Osteocyte (in vitro differentiated cells): ENCODE measurements at regions not wholly inside any gene's neighbourhood (a gene's known extent, or its start where the extent isn't known, plus 50 kb on each side); places are given as distances from the start of the nearest gene placed in this dataset.

Source experiments
- DNase-seq: peaks from one replicate; pipeline ENCODE4 v3.0.0; 2021; ENCODE audit warnings: mixed read lengths; ENCODE audit not compliant: unreplicated experiment; ENCODE audit errors: extremely low spot score
- H3K27ac Mint-ChIP-seq: one replicate; pipeline ENCODE4 v1.8.0; 2021; ENCODE audit warnings: mild to moderate bottlenecking, mixed read lengths; ENCODE audit not compliant: unreplicated experiment
- H3K27me3 Mint-ChIP-seq: one replicate; pipeline ENCODE4 v1.8.0; 2021; ENCODE audit warnings: mixed read lengths; ENCODE audit not compliant: unreplicated experiment
- H3K36me3 Mint-ChIP-seq: one replicate; pipeline ENCODE4 v1.8.0; 2021; ENCODE audit warnings: mixed read lengths; ENCODE audit not compliant: unreplicated experiment
- H3K4me1 Mint-ChIP-seq: one replicate; pipeline ENCODE4 v1.8.0; 2021; ENCODE audit warnings: mixed read lengths; ENCODE audit not compliant: unreplicated experiment
- H3K4me3 Mint-ChIP-seq: one replicate; pipeline ENCODE4 v1.8.0; 2021; ENCODE audit warnings: mild to moderate bottlenecking, moderate library complexity, mixed read lengths; ENCODE audit not compliant: unreplicated experiment
- H3K9me3 Mint-ChIP-seq: one replicate; pipeline ENCODE4 v1.8.0; 2021; ENCODE audit warnings: mixed read lengths; ENCODE audit not compliant: unreplicated experiment
- TF ChIP-seq, protein P1 (sequence below): fragments of 200-600 bp; sonication (generic); IDR thresholded peaks from 2 replicates; pipeline ENCODE4 v1.5.0; 2021; ENCODE audit warnings: antibody characterized with exemption, mild to moderate bottlenecking, moderate library complexity

DNA sequence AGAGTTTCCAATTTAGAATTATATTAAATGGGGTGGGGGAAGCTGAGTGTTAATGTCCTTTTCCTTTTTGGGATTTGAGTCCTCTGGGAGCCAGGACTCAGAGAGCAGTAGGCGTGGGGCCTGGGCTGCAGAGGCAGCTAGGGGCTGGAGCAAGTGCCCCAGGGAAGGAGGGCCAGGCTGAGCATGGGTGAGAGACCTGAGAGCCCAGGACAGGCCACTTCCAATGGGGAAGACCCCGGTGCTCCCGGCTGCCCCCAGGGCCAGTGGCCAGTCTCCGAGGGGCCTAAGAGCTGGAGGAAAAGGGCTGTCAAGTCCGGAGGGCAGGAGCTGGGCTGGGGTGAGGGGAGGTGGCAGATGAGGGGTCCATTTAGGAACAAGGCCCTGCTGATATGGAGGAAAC is 371.5 kb downstream of the ZNF536 start:
- DNase-seq = peak; percentile 81
- H3K27me3 Mint-ChIP-seq = no peaks in the 10 kb centered on the region
- H3K4me1 Mint-ChIP-seq = no peaks in the 10 kb centered on the region
- H3K27ac Mint-ChIP-seq = no peak overlapping the region
- TF ChIP-seq, protein P1, sequence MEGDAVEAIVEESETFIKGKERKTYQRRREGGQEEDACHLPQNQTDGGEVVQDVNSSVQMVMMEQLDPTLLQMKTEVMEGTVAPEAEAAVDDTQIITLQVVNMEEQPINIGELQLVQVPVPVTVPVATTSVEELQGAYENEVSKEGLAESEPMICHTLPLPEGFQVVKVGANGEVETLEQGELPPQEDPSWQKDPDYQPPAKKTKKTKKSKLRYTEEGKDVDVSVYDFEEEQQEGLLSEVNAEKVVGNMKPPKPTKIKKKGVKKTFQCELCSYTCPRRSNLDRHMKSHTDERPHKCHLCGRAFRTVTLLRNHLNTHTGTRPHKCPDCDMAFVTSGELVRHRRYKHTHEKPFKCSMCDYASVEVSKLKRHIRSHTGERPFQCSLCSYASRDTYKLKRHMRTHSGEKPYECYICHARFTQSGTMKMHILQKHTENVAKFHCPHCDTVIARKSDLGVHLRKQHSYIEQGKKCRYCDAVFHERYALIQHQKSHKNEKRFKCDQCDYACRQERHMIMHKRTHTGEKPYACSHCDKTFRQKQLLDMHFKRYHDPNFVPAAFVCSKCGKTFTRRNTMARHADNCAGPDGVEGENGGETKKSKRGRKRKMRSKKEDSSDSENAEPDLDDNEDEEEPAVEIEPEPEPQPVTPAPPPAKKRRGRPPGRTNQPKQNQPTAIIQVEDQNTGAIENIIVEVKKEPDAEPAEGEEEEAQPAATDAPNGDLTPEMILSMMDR = no peak
- peaks cover 22% of the 10 kb centered on the region for H3K9me3 Mint-ChIP-seq
- H3K4me3 Mint-ChIP-seq = no peak overlapping the region
- H3K36me3 Mint-ChIP-seq = no peaks in the 10 kb centered on the region

DNA sequence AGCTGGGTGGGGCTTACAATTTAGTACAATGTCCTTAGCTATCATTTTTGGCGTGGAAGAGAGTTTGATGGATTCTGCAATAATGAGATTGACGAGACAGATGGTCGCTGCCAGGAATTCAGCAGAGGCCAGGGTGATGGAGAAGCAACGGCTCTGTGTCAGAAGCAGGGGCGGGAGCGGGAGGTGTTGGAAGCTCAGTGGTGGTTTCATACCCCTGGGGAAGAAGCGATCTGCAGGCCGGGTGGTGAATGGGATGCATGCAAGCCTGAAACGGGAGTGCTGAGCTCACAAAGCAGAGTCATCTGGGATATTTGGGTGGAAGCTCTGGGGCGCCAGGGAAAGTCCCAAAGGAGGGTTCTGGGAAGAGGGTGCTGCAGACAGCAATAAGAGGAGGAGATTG is 370.8 kb downstream of the ZNF536 start:
- Mint-ChIP-seq H3K4me3 (no peak overlapping the region), H3K36me3 (no peaks in the 10 kb centered on the region), H3K4me1 (no peaks in the 10 kb centered on the region), H3K27me3 (no peaks in the 10 kb centered on the region), H3K27ac (no peak overlapping the region), H3K9me3 (peaks cover 20% of the 10 kb centered on the region)
- TF ChIP-seq, protein P1 = no peak
- DNase-seq = peak; percentile 62

DNA sequence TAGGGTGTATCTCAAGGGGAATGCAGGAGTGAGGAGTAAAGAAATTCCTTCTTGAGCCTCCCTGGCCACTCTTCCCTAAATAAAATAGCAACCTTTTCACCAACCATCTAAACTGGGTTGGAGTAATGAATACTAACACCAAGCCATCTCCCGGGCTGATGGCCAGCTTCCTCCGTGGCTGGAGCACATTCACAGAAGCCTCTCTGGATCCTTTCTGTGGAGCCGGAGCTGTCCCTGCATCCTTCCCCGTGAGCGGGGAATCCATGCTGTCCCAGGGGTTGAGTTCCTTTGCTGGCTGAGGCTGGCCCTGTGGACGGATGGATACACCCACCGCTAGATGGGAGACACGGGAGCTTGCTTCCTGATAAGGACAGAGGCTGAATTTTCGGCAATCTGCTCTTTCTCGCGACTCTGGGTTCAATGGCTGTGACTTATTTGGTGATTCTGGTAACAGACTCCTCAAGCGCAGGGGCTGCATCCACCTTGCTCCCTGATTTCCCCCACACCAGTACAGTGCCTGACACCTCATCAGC is 370.3 kb downstream of the ZNF536 start:
- H3K4me3 Mint-ChIP-seq = no peak overlapping the region

DNA sequence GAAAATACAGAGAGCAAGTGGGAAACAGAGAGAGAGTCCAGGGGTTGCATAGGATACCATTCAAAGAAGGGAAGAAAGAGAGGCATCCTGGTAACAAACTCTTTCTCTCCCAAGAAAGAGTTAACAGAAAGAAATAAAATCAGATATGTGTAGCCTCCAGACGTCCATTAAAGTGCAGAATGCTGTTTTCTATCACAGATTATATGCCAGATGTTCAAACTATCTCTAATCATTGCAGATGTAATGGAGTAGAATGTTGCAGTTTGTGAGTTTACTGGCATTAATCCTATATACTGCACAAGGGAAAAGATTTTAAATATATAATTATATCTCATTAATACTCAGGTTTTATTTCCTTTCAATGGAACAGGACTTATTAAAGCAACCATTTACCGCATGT is 369.4 kb downstream of the ZNF536 start:
- Mint-ChIP-seq H3K4me3 (no peak overlapping the region), H3K4me1 (no peaks in the 10 kb centered on the region), H3K27ac (no peak overlapping the region), H3K27me3 (no peaks in the 10 kb centered on the region), H3K36me3 (no peaks in the 10 kb centered on the region), H3K9me3 (peaks cover 11% of the 10 kb centered on the region)
- TF ChIP-seq, protein P1 = no peak
- no peak for DNase-seq

More for the DNA sequence above, 370.3 kb downstream of the ZNF536 start:
- Mint-ChIP-seq H3K27ac (no peak overlapping the region), H3K36me3 (no peaks in the 10 kb centered on the region), H3K27me3 (no peaks in the 10 kb centered on the region), H3K4me1 (no peaks in the 10 kb centered on the region), H3K9me3 (peaks cover 15% of the 10 kb centered on the region)
- peak; percentile 66 for DNase-seq
- TF ChIP-seq, protein P1 = no peak

DNA sequence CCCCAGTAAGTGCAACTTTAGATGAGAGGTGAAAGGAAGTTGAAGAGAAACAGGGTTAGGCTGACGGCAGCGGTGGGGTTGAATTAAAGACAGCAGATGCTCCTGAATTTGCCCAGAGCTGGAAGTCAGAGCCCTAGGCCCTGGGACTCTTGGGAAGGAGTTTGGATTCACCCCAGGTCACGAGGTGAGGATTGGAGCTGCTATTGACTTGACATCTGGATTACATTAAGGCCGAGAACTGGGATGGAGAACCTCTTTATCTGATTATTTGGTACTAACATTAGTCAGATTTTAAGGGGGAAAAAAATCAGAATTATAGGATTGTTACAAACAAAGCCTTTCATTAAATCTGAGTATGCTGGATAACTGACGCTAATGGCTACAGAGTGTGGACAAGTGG is 367.2 kb downstream of the ZNF536 start:
- Mint-ChIP-seq H3K36me3 (no peaks in the 10 kb centered on the region), H3K4me3 (no peak overlapping the region), H3K9me3 (peaks cover 9% of the 10 kb centered on the region), H3K27ac (no peak overlapping the region), H3K4me1 (no peaks in the 10 kb centered on the region), H3K27me3 (no peaks in the 10 kb centered on the region)
- TF ChIP-seq, protein P1 = no peak
- DNase-seq = no peak
